ENCODE measurements at regions not wholly inside any gene's neighbourhood (a gene's known extent, or its start where the extent isn't known, plus 50 kb on each side); places are given as distances from the start of the nearest gene placed in this dataset.

GRCh38 chr10:45238896-45239295 is 76.5 kb downstream of the OR13A1 start:
- Histone ChIP-seq H3K4me2 (ENCODE audit: control insufficient read depth, extremely low read depth, insufficient read depth, low read depth, low read length) (no peak overlapping the region), H3K36me3 (ENCODE audit: control insufficient read depth in 2 of 2, extremely low read depth in 1 of 2, insufficient read depth in 2 of 2, low read length in 2 of 2) (no peaks in the 10 kb centered on the region), H3K4me1 (ENCODE audit: control insufficient read depth, extremely low read depth, insufficient read depth, low read length) (no peaks in the 10 kb centered on the region), H2AFZ (ENCODE audit: control insufficient read depth, low read length) (no peak overlapping the region), H4K20me1 (ENCODE audit: control insufficient read depth, extremely low read depth, insufficient read depth, low read length) (no peaks in the 10 kb centered on the region), H3K79me2 (ENCODE audit: control insufficient read depth, insufficient read depth, low read length) (no peaks in the 10 kb centered on the region), H3K9me1 (ENCODE audit: control insufficient read depth, extremely low read depth, insufficient read depth, low read length) (no peaks in the 10 kb centered on the region), H3K27me3 (ENCODE audit: control insufficient read depth, extremely low read depth, insufficient read depth, low read length) (no peaks in the 10 kb centered on the region), H3K27ac (ENCODE audit: control insufficient read depth, insufficient read depth, low read length) (no peak overlapping the region), H3K9ac (ENCODE audit: control insufficient read depth, extremely low read depth, insufficient read depth, low read length) (no peak overlapping the region), H3K4me3 (ENCODE audit: control insufficient read depth in 2 of 3, extremely low read depth in 1 of 3, insufficient read depth in 2 of 3, low read depth in 1 of 3, low read length in 3 of 3) (no peak overlapping the region), H3K9me3 (ENCODE audit: control insufficient read depth, low read depth, low read length) (no peaks in the 10 kb centered on the region)
- FAIRE-seq (no peak), DNase-seq (ENCODE audit: low read depth, low spot score) (no peak)
- TF ChIP-seq EZH2 (IDR thresholded peaks at IDR 0.05; ENCODE audit: low read length) (no peak), CTCF (optimal IDR thresholded peaks at IDR 0.05 in 1 of 3, IDR thresholded peaks at IDR 0.05 in 1 of 3, conservative IDR thresholded peaks at IDR 0.05 in 1 of 3; ENCODE audit: extremely low read depth in 1 of 3, insufficient read depth in 2 of 3, low read length in 3 of 3) (no peak)
- dilution Hi-C loops (cut with MboI; ENCODE audit: extremely low pct_ligation_motif_present, low sequenced_read_pairs): loop anchor here (25.0 kb wide), 1 partner anchor 227 kb away; the partner anchor contains the start of gene ZNF22

- no peaks in the 10 kb centered on the region for H3K9me3 ChIP-seq (ENCODE audit: control insufficient read depth, low read depth, low read length)
- dilution Hi-C loops (cut with MboI; ENCODE audit: extremely low pct_ligation_motif_present, low sequenced_read_pairs): loop anchor here (25.0 kb wide), 1 partner anchor 227 kb away; the partner anchor contains the start of gene ZNF22
- no peak for TF ChIP-seq CTCF (optimal IDR thresholded peaks at IDR 0.05 in 1 of 3, IDR thresholded peaks at IDR 0.05 in 1 of 3, conservative IDR thresholded peaks at IDR 0.05 in 1 of 3; ENCODE audit: extremely low read depth in 1 of 3, insufficient read depth in 2 of 3, low read length in 3 of 3)
- TF ChIP-seq EZH2 (IDR thresholded peaks at IDR 0.05; ENCODE audit: low read length): no peak
- H3K9ac ChIP-seq (ENCODE audit: control insufficient read depth, extremely low read depth, insufficient read depth, low read length): no peak overlapping the region
- H3K4me1 ChIP-seq (ENCODE audit: control insufficient read depth, extremely low read depth, insufficient read depth, low read length): no peaks in the 10 kb centered on the region
- no peak overlapping the region for H2AFZ ChIP-seq (ENCODE audit: control insufficient read depth, low read length)
- H3K9me1 ChIP-seq (ENCODE audit: control insufficient read depth, extremely low read depth, insufficient read depth, low read length): no peaks in the 10 kb centered on the region
- H4K20me1 ChIP-seq (ENCODE audit: control insufficient read depth, extremely low read depth, insufficient read depth, low read length): no peaks in the 10 kb centered on the region
- DNase-seq (ENCODE audit: low read depth, low spot score) (no peak), FAIRE-seq (no peak)
- H3K27me3 ChIP-seq (ENCODE audit: control insufficient read depth, extremely low read depth, insufficient read depth, low read length): no peaks in the 10 kb centered on the region
- no peaks in the 10 kb centered on the region for H3K79me2 ChIP-seq (ENCODE audit: control insufficient read depth, insufficient read depth, low read length)
- no peaks in the 10 kb centered on the region for H3K36me3 ChIP-seq (ENCODE audit: control insufficient read depth in 2 of 2, extremely low read depth in 1 of 2, insufficient read depth in 2 of 2, low read length in 2 of 2)
- no peak overlapping the region for H3K4me2 ChIP-seq (ENCODE audit: control insufficient read depth, extremely low read depth, insufficient read depth, low read depth, low read length)
- no peak overlapping the region for H3K4me3 ChIP-seq (ENCODE audit: control insufficient read depth in 2 of 3, extremely low read depth in 1 of 3, insufficient read depth in 2 of 3, low read depth in 1 of 3, low read length in 3 of 3)
- no peak overlapping the region for H3K27ac ChIP-seq (ENCODE audit: control insufficient read depth, insufficient read depth, low read length)
Measured at GRCh38 chr10:45239642-45240041, 75.8 kb downstream of the OR13A1 start.

Measured in keratinocyte (primary cell).